Cardiac muscle cell (in vitro differentiated cells and primary cell): ENCODE measurements at regions not wholly inside any gene's neighbourhood (a gene's known extent, or its start where the extent isn't known, plus 50 kb on each side); places are given as distances from the start of the nearest gene placed in this dataset.

Experiments used
- DNase-seq, 2 donors: peaks; one replicate each; pipeline versions ENCODE4 v3.0.0 to v3.0.0-alpha.2; 2010 to 2017; ENCODE audit warnings: low read depth in 1 of 2, low spot score in 1 of 2
- H3K27ac ChIP-seq: fragments of 200-600 bp; sonication (generic); 2 replicates; pipeline ENCODE4 v1.5.1; 2016
- H3K27me3 ChIP-seq: fragments of 200-600 bp; sonication (generic); 2 replicates; pipeline ENCODE4 v1.6.0; 2016; ENCODE audit warnings: control low read depth
- H3K36me3 ChIP-seq: fragments of 200-600 bp; sonication (generic); 2 replicates; pipeline ENCODE4 v1.5.1; 2016; ENCODE audit warnings: control low read depth
- H3K4me1 ChIP-seq: fragments of 200-600 bp; sonication (generic); 2 replicates; pipeline ENCODE4 v1.8.1; 2017; ENCODE audit warnings: low read depth, mild to moderate bottlenecking, mixed run types
- H3K4me3 ChIP-seq: fragments of 200-600 bp; sonication (generic); 2 replicates; pipeline ENCODE4 v1.5.1; 2016; ENCODE audit warnings: mild to moderate bottlenecking
- H3K9me3 ChIP-seq: fragments of 200-600 bp; sonication (generic); 2 replicates; pipeline ENCODE4 v1.5.1; 2017; ENCODE audit warnings: low read depth, mild to moderate bottlenecking, control low read depth
- CTCF ChIP-seq: IDR thresholded peaks from 2 replicates; pipeline ENCODE4 v1.5.1; 2012; ENCODE audit warnings: low read depth, mild to moderate bottlenecking, low read length

GRCh38 chr6:43914272-43915147 is 144.5 kb downstream of the VEGFA start:
- no peak overlapping the region for H3K4me3 ChIP-seq
- H3K36me3 ChIP-seq: no peaks in the 10 kb centered on the region
- no peak for TF ChIP-seq CTCF
- DNase-seq: no peak
- peaks cover 30% of the 10 kb centered on the region for H3K4me1 ChIP-seq
- no peaks in the 10 kb centered on the region for H3K27me3 ChIP-seq
- no peaks in the 10 kb centered on the region for H3K9me3 ChIP-seq
- H3K27ac ChIP-seq: no peak overlapping the region

- DNase-seq: peak in 1 of 2 donors; percentile 32
- Histone ChIP-seq H3K4me1 (peaks cover 30% of the 10 kb centered on the region), H3K9me3 (no peaks in the 10 kb centered on the region), H3K27me3 (no peaks in the 10 kb centered on the region), H3K27ac (no peak overlapping the region), H3K4me3 (no peak overlapping the region), H3K36me3 (no peaks in the 10 kb centered on the region)
- no peak for TF ChIP-seq CTCF
These were observed 143.6 kb downstream of the VEGFA start for GRCh38 chr6:43913375-43914271.

GRCh38 chr6:43912598-43913371 is 142.8 kb downstream of the VEGFA start:
- Histone ChIP-seq H3K4me3 (no peak overlapping the region), H3K36me3 (no peaks in the 10 kb centered on the region), H3K4me1 (peaks cover 28% of the 10 kb centered on the region), H3K27ac (no peak overlapping the region), H3K9me3 (no peaks in the 10 kb centered on the region), H3K27me3 (no peaks in the 10 kb centered on the region)
- DNase-seq: no peak
- TF ChIP-seq CTCF: no peak

GRCh38 chr6:43912116-43912577 is 142.1 kb downstream of the VEGFA start:
- DNase-seq: no peak
- TF ChIP-seq CTCF: no peak
- no peaks in the 10 kb centered on the region for H3K27me3 ChIP-seq
- no peak overlapping the region for H3K4me3 ChIP-seq
- H3K36me3 ChIP-seq: no peaks in the 10 kb centered on the region
- no peak overlapping the region for H3K27ac ChIP-seq
- H3K9me3 ChIP-seq: no peaks in the 10 kb centered on the region
- peaks cover 30% of the 10 kb centered on the region for H3K4me1 ChIP-seq
